Astrocyte of the spinal cord (primary cell): ENCODE measurements at regions not wholly inside any gene's neighbourhood (a gene's known extent, or its start where the extent isn't known, plus 50 kb on each side); places are given as distances from the start of the nearest gene placed in this dataset.

ENCODE experiments used
- DNase-seq: peaks from one replicate; pipeline ENCODE4 v3.0.0; 2011; ENCODE audit warnings: low read depth, low spot score
- H3K4me3 ChIP-seq: 2 replicates; pipeline ENCODE4 v1.5.1; 2011; ENCODE audit warnings: low read depth, mild to moderate bottlenecking, low read length, moderate library complexity
- CTCF ChIP-seq: IDR thresholded peaks from 2 replicates; pipeline ENCODE4 v1.5.1; 2012; ENCODE audit warnings: low read depth, mild to moderate bottlenecking, low read length, inconsistent platforms
- in situ Hi-C: cut with HindIII; loops from 2 replicates; pipeline ENCODE4 v1.10.0; 2017; ENCODE audit warnings: low sequenced_read_pairs

DNA sequence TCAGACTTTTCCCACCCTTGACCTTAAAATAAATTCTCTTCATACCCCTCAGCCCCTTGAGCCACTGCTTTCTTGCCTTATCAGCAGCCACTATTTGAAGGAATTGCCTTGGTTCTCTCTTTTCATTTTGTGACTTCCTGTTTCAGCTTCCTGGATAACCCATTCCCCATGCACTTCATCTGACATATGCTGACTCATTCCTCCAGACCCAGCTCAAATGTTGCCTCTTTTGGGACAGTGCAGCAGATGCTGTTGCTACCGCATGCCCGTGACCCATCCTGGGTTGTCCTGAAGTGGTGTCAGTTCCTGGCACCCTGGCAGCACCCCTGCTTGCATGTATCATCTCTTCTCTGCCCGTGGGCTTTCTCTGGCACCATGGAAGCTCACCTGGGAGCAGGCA lies 496.1 kb downstream of the PTPRU start:
- no peak for DNase-seq
- H3K4me3 ChIP-seq, result no peak overlapping the region
- in situ Hi-C loops, result no loop called here
- TF ChIP-seq CTCF, result no peak

- no peak for TF ChIP-seq CTCF
- no peak for DNase-seq
- H3K4me3 ChIP-seq, result no peak overlapping the region
- in situ Hi-C loops, result no loop called here
Measured at GRCh38 chr1:29730623-29731022, 494.3 kb downstream of the PTPRU start.

- in situ Hi-C loops, result no loop called here
- no peak for TF ChIP-seq CTCF
- no peak overlapping the region for H3K4me3 ChIP-seq
- DNase-seq, result no peak
Measured at GRCh38 chr1:29729281-29729680, 493.0 kb downstream of the PTPRU start.

DNA sequence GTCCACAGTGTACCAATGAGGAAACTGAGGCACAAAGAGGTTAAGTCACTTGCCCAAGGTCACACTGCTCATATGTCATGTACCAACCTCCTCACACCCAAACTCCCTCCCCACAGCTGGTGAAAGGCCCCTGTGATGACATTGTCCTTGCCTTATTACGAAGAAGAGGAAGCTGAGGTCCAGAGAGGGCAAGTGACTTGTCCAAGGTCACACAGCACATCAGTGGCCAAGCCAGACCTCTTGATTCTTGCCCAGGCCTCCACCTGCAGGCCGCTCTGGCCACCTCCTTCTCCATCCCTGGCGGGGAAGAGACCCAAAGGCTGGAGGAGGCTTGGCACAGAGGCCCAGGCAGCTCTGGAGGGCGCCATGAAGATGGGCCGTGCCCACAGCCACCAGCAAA lies 492.4 kb downstream of the PTPRU start:
- H3K4me3 ChIP-seq, result no peak overlapping the region
- no peak for DNase-seq
- no peak for TF ChIP-seq CTCF
- in situ Hi-C loops, result no loop called here

GRCh38 chr1:29725262-29725661 lies 488.9 kb downstream of the PTPRU start:
- DNase-seq, result no peak
- no peak overlapping the region for H3K4me3 ChIP-seq
- in situ Hi-C loops, result no loop called here
- TF ChIP-seq CTCF, result no peak

DNA sequence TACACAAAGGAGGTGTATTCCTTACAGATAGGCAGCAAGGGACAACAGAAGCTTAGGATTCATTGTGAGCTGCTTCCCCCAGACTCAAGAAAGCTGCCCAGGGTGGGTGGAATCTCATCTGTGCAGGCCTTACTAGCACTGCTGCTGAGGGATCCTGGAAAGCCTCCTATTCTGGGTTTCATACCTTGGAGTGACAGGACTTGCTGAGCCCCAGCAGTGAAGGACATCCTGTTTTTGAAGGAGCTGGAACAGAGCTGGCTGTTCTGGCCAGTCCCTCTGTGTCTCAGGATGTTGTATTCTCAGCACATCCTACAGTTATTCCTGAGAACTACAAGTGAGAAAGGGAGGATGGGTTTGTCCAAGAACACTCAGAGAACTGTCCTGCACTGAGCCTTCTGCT lies 486.3 kb downstream of the PTPRU start:
- no peak for TF ChIP-seq CTCF
- DNase-seq, result no peak
- H3K4me3 ChIP-seq, result no peak overlapping the region
- in situ Hi-C loops, result loop anchor here (25.0 kb wide), 1 partner anchor 485 kb away; the partner anchor contains the start of genes MECR and PTPRU

DNA sequence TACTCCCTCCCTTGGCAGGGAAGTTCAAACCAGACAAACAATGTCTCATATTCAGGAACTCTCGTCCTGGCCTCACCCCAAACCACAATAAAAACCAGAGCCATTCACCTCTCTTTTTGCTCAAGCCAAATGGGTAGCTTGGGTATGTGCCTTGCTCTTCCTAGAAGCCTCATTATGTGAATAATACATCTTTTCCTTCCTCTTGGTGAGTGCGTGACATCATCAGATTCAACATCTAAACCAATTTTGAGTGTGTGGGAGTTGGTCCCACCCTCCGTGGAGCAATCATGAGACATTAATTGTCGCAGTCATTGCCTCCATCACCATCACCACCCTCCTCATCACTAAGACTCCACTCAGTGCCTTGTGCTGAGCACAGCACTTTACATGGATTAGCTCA lies 482.9 kb downstream of the PTPRU start:
- in situ Hi-C loops, result loop anchor here (25.0 kb wide), 1 partner anchor 482 kb away; the partner anchor contains the start of genes MECR and PTPRU
- H3K4me3 ChIP-seq, result no peak overlapping the region
- TF ChIP-seq CTCF, result no peak
- peak; percentile 96 for DNase-seq
